Smooth muscle cell of the brain vasculature (primary cell): ENCODE measurements at regions not wholly inside any gene's neighbourhood (a gene's known extent, or its start where the extent isn't known, plus 50 kb on each side); places are given as distances from the start of the nearest gene placed in this dataset.
"Not testable (repeated sequence)": the region's sequence is repeated elsewhere in the genome, so short reads cannot be mapped to it uniquely, and the experiment has no call there.

Experiments
- DNase-seq: peaks from one replicate; pipeline ENCODE4 v3.0.0-alpha.2; 2012; ENCODE audit warnings: low read depth, low spot score

- DNase-seq: no peak
Observed at GRCh38 chr3:146770881-146771280, 165.7 kb upstream of the PLSCR5 start.

GRCh38 chr3:146770301-146770700 lies 165.2 kb upstream of the PLSCR5 start:
- DNase-seq: no peak

GRCh38 chr3:146757759-146758158 lies 152.6 kb upstream of the PLSCR5 start:
- DNase-seq: no peak

GRCh38 chr3:146750196-146750595 lies 145.1 kb upstream of the PLSCR5 start:
- no peak for DNase-seq

- DNase-seq: peak; percentile 65
Observed at GRCh38 chr3:146747928-146748327, 142.8 kb upstream of the PLSCR5 start.

- DNase-seq: no peak
Observed at GRCh38 chr3:146747051-146747450, 141.9 kb upstream of the PLSCR5 start.

GRCh38 chr3:146746190-146746589 lies 141.0 kb upstream of the PLSCR5 start:
- peak; percentile 67 for DNase-seq

- DNase-seq: no peak
Observed at GRCh38 chr3:146739203-146739671, 134.1 kb upstream of the PLSCR5 start.

- no peak for DNase-seq
Observed at GRCh38 chr3:146732325-146732724, 127.2 kb upstream of the PLSCR5 start.

GRCh38 chr3:146715170-146715569 lies 110.0 kb upstream of the PLSCR5 start:
- DNase-seq: no peak

GRCh38 chr3:146712806-146713205 lies 107.7 kb upstream of the PLSCR5 start:
- DNase-seq: no peak

- no peak for DNase-seq
Observed at GRCh38 chr3:146709969-146710368, 104.8 kb upstream of the PLSCR5 start.

- no peak for DNase-seq
Observed at GRCh38 chr3:146705225-146705624, 100.1 kb upstream of the PLSCR5 start.

GRCh38 chr3:146702237-146702636 lies 97.1 kb upstream of the PLSCR5 start:
- no peak for DNase-seq

- no peak for DNase-seq
Observed at GRCh38 chr3:146701246-146701645, 96.1 kb upstream of the PLSCR5 start.

GRCh38 chr3:146700025-146700424 lies 94.9 kb upstream of the PLSCR5 start:
- DNase-seq: not testable (repeated sequence)

- no peak for DNase-seq
Observed at GRCh38 chr3:146692254-146692653, 87.1 kb upstream of the PLSCR5 start.

GRCh38 chr3:146685050-146685814 lies 80.1 kb upstream of the PLSCR5 start:
- no peak for DNase-seq

- DNase-seq: no peak
Observed at GRCh38 chr3:146682171-146682570, 77.0 kb upstream of the PLSCR5 start.

GRCh38 chr3:146680617-146681016 lies 75.5 kb upstream of the PLSCR5 start:
- DNase-seq: no peak

- no peak for DNase-seq
Observed at GRCh38 chr3:146679995-146680394, 74.8 kb upstream of the PLSCR5 start.

- DNase-seq: no peak
Observed at GRCh38 chr3:146679191-146679590, 74.0 kb upstream of the PLSCR5 start.

GRCh38 chr3:146672941-146673340 lies 67.8 kb upstream of the PLSCR5 start:
- no peak for DNase-seq

GRCh38 chr3:146664403-146664802 lies 59.3 kb upstream of the PLSCR5 start:
- no peak for DNase-seq
